B cell (primary cell): ENCODE measurements at regions not wholly inside any gene's neighbourhood (a gene's known extent, or its start where the extent isn't known, plus 50 kb on each side); places are given as distances from the start of the nearest gene placed in this dataset.

Experiments used
- ATAC-seq: fragments of 200-7000 bp; cut with Tn5 transposase; one replicate; pipeline ENCODE4 v1.10.0; 2021; ENCODE audit warnings: low read depth, mild to moderate bottlenecking, moderate number of reproducible peaks, moderate library complexity
- CTCF ChIA-PET: fragments of 350-600 bp; sonication (Branson Sonifier 250); formaldehyde crosslinking; loops from one replicate; lab custom pipeline; 2021; ENCODE audit warnings: antibody characterized with exemption, inconsistent platforms; lab: Charles Lee
- POLR2A ChIA-PET: fragments of 350-600 bp; sonication (Branson Sonifier 250); formaldehyde crosslinking; loops from one replicate; lab custom pipeline; 2021; ENCODE audit warnings: antibody characterized with exemption; lab: Charles Lee
- DNase-seq: peaks from one replicate; pipeline ENCODE4 v3.0.0; 2013
- H2AFZ ChIP-seq: 2 replicates; pipeline ENCODE4 v1.6.1; 2012; ENCODE audit warnings: mild to moderate bottlenecking, low read depth, low read length; ENCODE audit not compliant: insufficient read depth, poor library complexity, severe bottlenecking
- H3K27ac ChIP-seq, 2 donors: 1 replicate in 1 of 2; 2 replicates in 1 of 2; pipeline ENCODE4 v1.5.1; 2012 to 2013; ENCODE audit warnings: low read length in 2 of 2, mild to moderate bottlenecking in 2 of 2, moderate library complexity in 1 of 2
- H3K27me3 ChIP-seq, 4 experiments: fragments of 200-600 bp in 1 of 4; sonication (generic) in 1 of 4; replicated peaks in 1 of 4; 1 replicate in 2 of 4; 2 replicates in 2 of 4; pipeline versions ENCODE4 v1.6.1 to v1.7.0; 2013 to 2016; ENCODE audit warnings: low read length in 3 of 4, mild to moderate bottlenecking in 2 of 4, mixed read lengths in 1 of 4, moderate library complexity in 1 of 4; ENCODE audit not compliant: insufficient read depth in 4 of 4, control insufficient read depth in 3 of 4; ENCODE audit errors: control extremely low read depth in 1 of 4
- H3K36me3 ChIP-seq, 2 experiments: replicated peaks in 1 of 2; 1 replicate in 1 of 2; 2 replicates in 1 of 2; pipeline versions ENCODE4 v1.6.1 to v1.7.1; 2013; ENCODE audit warnings: low read length in 1 of 2; ENCODE audit not compliant: insufficient read depth in 2 of 2, control insufficient read depth in 1 of 2; ENCODE audit errors: control extremely low read depth in 1 of 2, extremely low read depth in 1 of 2
- H3K4me1 ChIP-seq, 2 donors: fragments of 200-600 bp in 1 of 2; sonication (generic) in 1 of 2; 1 replicate in 1 of 2; 2 replicates in 1 of 2; pipeline versions ENCODE4 v1.5.1 to v1.6.1; 2013 to 2017; ENCODE audit warnings: low read length in 2 of 2; ENCODE audit not compliant: control insufficient read depth in 2 of 2, insufficient read depth in 2 of 2
- H3K4me2 ChIP-seq: replicated peaks from 2 replicates; pipeline ENCODE3; 2012; ENCODE audit warnings: mild to moderate bottlenecking, low read depth, low read length; ENCODE audit not compliant: poor library complexity, severe bottlenecking
- H3K4me3 ChIP-seq, 5 experiments: fragments of 200-600 bp in 1 of 5; sonication (generic) in 1 of 5; 1 replicate in 3 of 5; 2 replicates in 2 of 5; pipeline versions ENCODE4 v1.5.1 to v1.7.0; 2011 to 2016; ENCODE audit warnings: low read length in 4 of 5, mild to moderate bottlenecking in 4 of 5, low read depth in 2 of 5, control low read depth in 1 of 5, moderate library complexity in 1 of 5; ENCODE audit not compliant: insufficient read depth in 1 of 5; ENCODE audit errors: control extremely low read depth in 1 of 5, extremely low read depth in 1 of 5
- H3K79me2 ChIP-seq: fragments of 200-600 bp; sonication (generic); one replicate; pipeline ENCODE4 v1.6.0; 2016; ENCODE audit warnings: low read length; ENCODE audit not compliant: control insufficient read depth, insufficient read depth
- H3K9ac ChIP-seq: fragments of 200-600 bp; sonication (generic); 2 replicates; pipeline ENCODE4 v1.6.1; 2017; ENCODE audit warnings: mild to moderate bottlenecking, low read length, moderate library complexity
- H3K9me3 ChIP-seq, 3 donors: one replicate each; pipeline versions ENCODE4 v1.6.1 to v1.7.1; 2013; ENCODE audit warnings: low read length in 2 of 3; ENCODE audit not compliant: control insufficient read depth in 2 of 3, insufficient read depth in 1 of 3; ENCODE audit errors: control extremely low read depth in 1 of 3
- H4K20me1 ChIP-seq: 2 replicates; pipeline ENCODE4 v1.6.0; 2012; ENCODE audit warnings: mild to moderate bottlenecking, low read length; ENCODE audit not compliant: insufficient read depth, control insufficient read depth, poor library complexity, severe bottlenecking
- H3K27ac Mint-ChIP-seq: one replicate; pipeline ENCODE4 v1.8.0; 2021; ENCODE audit warnings: mixed read lengths
- H3K27me3 Mint-ChIP-seq: one replicate; pipeline ENCODE4 v1.8.0; 2021; ENCODE audit warnings: mixed read lengths
- H3K4me1 Mint-ChIP-seq: one replicate; pipeline ENCODE4 v1.8.0; 2021; ENCODE audit warnings: mixed read lengths
- H3K4me3 Mint-ChIP-seq: one replicate; pipeline ENCODE4 v1.8.0; 2021; ENCODE audit warnings: mixed read lengths
- H3K9me3 Mint-ChIP-seq: one replicate; pipeline ENCODE4 v1.8.0; 2022; ENCODE audit warnings: mixed read lengths; ENCODE audit not compliant: insufficient read depth
- CTCF ChIP-seq: fragments of 200-600 bp; IDR thresholded peaks from one replicate; pipeline ENCODE4 v1.8.0; 2022; ENCODE audit warnings: antibody characterized with exemption, mild to moderate bottlenecking
- EZH2 ChIP-seq: IDR thresholded peaks from 2 replicates; pipeline ENCODE4 v1.6.1; 2012; ENCODE audit warnings: borderline replicate concordance, low read depth, mild to moderate bottlenecking, moderate library complexity, low read length; ENCODE audit not compliant: insufficient read depth, poor library complexity, severe bottlenecking
- WGBS: methylation state at CpG from one replicate; pipeline ENCODE4 v1.1.5; 2013; ENCODE audit warnings: missing lambda C conversion rate; ENCODE audit not compliant: insufficient coverage; 5-methylcytosine and 5-hydroxymethylcytosine counted together
- intact Hi-C: fragments of 100-400 bp; cut with micrococcal nuclease; formaldehyde crosslinking; loops from one replicate; pipeline ENCODE4 v1.10.0; 2022

GRCh38 chrX:8955511-8955910 is 78.4 kb downstream of the FAM9B start:
- Histone ChIP-seq H3K9ac (no peak overlapping the region), H3K27me3 (peaks cover 0 to 15% (median 5%) of the 10 kb centered on the region in 4 experiments), H4K20me1 (no peaks in the 10 kb centered on the region), H3K27ac (no peak overlapping the region), H3K4me1 (peaks cover 4 to 5% of the 10 kb centered on the region in 2 donors), H3K4me3 (no peak overlapping the region), H3K36me3 (no peaks in the 10 kb centered on the region), H3K9me3 (no peaks in the 10 kb centered on the region), H2AFZ (no peak overlapping the region), H3K4me2 (no peak overlapping the region), H3K79me2 (no peaks in the 10 kb centered on the region)
- TF ChIP-seq EZH2 (no peak), CTCF (no peak)
- ChIA-PET POLR2A (no interaction called here), CTCF (no interaction called here)
- intact Hi-C loops, result no loop called here
- Mint-ChIP-seq H3K27me3 (peaks cover 38% of the 10 kb centered on the region), H3K4me3 (no peak overlapping the region), H3K27ac (no peak overlapping the region), H3K9me3 (no peaks in the 10 kb centered on the region), H3K4me1 (peaks cover 5% of the 10 kb centered on the region)
- WGBS, result no CpG with 5 or more reads among the region's 7 CpGs
- DNase-seq (no peak), ATAC-seq (no peak)

GRCh38 chrX:8946563-8946962 is 87.4 kb downstream of the FAM9B start:
- CTCF ChIA-PET, result no interaction called here
- Histone ChIP-seq H4K20me1 (no peaks in the 10 kb centered on the region), H3K4me3 (no peak overlapping the region), H2AFZ (no peak overlapping the region), H3K9me3 (no peaks in the 10 kb centered on the region), H3K4me2 (no peak overlapping the region), H3K27me3 (no peaks in the 10 kb centered on the region), H3K27ac (no peak overlapping the region), H3K36me3 (no peaks in the 10 kb centered on the region), H3K79me2 (no peaks in the 10 kb centered on the region), H3K9ac (no peak overlapping the region), H3K4me1 (no peaks in the 10 kb centered on the region)
- H3K27ac Mint-ChIP-seq, result no peak overlapping the region
- H3K9me3 Mint-ChIP-seq, result no peaks in the 10 kb centered on the region
- WGBS, result no CpG with 5 or more reads among the region's 2 CpGs
- H3K4me3 Mint-ChIP-seq, result no peak overlapping the region
- peaks cover 20% of the 10 kb centered on the region for H3K27me3 Mint-ChIP-seq
- ATAC-seq (no peak), DNase-seq (no peak)
- POLR2A ChIA-PET, result no interaction called here
- H3K4me1 Mint-ChIP-seq, result no peaks in the 10 kb centered on the region
- TF ChIP-seq CTCF, result no peak
- intact Hi-C loops, result no loop called here
